ENCODE measurements at regions not wholly inside any gene's neighbourhood (a gene's known extent, or its start where the extent isn't known, plus 50 kb on each side); places are given as distances from the start of the nearest gene placed in this dataset.

DNA sequence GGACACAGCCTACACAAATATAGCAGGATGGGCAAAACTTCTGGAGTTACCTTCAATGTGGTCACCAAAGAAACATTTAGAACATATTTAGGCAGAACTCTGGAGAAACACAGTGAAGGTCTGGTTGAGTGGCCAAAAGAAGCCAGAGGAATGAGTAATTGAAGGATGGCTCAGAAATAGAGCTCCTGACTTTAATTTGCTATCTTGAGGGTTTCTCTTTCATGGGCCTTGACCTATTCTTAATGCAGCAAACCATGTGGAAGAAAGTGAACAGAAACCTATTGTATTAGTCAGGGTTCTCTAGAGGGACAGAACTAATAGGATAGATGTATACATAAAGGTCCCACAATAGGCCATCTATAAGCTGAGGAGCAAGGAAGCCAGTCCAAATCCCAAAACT is 650.5 kb downstream of the ACTL7B start:
- TF ChIP-seq RORA (CRISPR knock-in tag; IDR thresholded peaks at IDR 0.05) (no peak), JUND (CRISPR knock-in tag; IDR thresholded peaks at IDR 0.05) (no peak), ZSCAN29 (CRISPR knock-in tag; conservative IDR thresholded peaks at IDR 0.05) (no peak), KLF9 (CRISPR knock-in tag; IDR thresholded peaks at IDR 0.05; ENCODE audit: low read depth) (no peak), ZSCAN12 (CRISPR knock-in tag; IDR thresholded peaks at IDR 0.05) (no peak), SUZ12 (IDR thresholded peaks at IDR 0.05; ENCODE audit: low read depth, low read length) (no peak), KLF15 (CRISPR knock-in tag; IDR thresholded peaks at IDR 0.05; ENCODE audit: borderline replicate concordance) (no peak), BRD4 (CRISPR knock-in tag; IDR thresholded peaks at IDR 0.05) (no peak), RCOR2 (CRISPR knock-in tag; IDR thresholded peaks at IDR 0.05) (no peak)
- TF ChIP-seq, protein P1, sequence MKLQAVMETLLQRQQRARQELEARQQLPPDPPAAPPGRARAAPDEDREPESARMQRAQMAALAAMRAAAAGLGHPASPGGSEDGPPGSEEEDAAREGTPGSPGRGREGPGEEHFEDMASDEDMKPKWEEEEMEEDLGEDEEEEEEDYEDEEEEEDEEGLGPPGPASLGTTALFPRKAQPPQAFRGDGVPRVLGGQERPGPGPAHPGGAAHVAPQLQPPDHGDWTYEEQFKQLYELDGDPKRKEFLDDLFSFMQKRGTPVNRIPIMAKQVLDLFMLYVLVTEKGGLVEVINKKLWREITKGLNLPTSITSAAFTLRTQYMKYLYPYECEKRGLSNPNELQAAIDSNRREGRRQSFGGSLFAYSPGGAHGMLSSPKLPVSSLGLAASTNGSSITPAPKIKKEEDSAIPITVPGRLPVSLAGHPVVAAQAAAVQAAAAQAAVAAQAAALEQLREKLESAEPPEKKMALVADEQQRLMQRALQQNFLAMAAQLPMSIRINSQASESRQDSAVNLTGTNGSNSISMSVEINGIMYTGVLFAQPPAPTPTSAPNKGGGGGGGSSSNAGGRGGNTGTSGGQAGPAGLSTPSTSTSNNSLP (IDR thresholded peaks at IDR 0.05; ENCODE audit: low read depth, low read length): no peak
- TF ChIP-seq, protein P2, sequence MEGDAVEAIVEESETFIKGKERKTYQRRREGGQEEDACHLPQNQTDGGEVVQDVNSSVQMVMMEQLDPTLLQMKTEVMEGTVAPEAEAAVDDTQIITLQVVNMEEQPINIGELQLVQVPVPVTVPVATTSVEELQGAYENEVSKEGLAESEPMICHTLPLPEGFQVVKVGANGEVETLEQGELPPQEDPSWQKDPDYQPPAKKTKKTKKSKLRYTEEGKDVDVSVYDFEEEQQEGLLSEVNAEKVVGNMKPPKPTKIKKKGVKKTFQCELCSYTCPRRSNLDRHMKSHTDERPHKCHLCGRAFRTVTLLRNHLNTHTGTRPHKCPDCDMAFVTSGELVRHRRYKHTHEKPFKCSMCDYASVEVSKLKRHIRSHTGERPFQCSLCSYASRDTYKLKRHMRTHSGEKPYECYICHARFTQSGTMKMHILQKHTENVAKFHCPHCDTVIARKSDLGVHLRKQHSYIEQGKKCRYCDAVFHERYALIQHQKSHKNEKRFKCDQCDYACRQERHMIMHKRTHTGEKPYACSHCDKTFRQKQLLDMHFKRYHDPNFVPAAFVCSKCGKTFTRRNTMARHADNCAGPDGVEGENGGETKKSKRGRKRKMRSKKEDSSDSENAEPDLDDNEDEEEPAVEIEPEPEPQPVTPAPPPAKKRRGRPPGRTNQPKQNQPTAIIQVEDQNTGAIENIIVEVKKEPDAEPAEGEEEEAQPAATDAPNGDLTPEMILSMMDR (CRISPR knock-in tag; IDR thresholded peaks at IDR 0.05): no peak

Measured in HepG2 (cell line).